ENCODE measurements at regions not wholly inside any gene's neighbourhood (a gene's known extent, or its start where the extent isn't known, plus 50 kb on each side); places are given as distances from the start of the nearest gene placed in this dataset.

DNA sequence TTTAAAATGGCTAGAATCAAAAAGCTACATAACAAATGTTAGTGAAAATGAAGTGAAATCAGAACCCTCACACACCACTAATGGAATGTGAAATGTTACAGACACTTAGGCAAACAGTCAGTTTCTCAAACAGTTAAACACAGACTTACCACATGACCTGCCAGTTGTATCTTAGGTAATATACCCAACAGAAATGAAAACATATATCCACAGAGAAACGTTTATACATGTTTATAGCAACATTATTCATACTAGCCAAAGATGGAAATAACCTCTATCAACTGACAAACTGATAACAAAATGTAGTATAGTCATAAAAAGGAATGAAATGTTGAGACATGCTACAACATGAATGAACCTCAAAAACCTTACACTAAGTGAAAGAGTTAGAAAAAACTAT is 131.5 kb upstream of the TRPC6 start:
- TF ChIP-seq, protein P1, sequence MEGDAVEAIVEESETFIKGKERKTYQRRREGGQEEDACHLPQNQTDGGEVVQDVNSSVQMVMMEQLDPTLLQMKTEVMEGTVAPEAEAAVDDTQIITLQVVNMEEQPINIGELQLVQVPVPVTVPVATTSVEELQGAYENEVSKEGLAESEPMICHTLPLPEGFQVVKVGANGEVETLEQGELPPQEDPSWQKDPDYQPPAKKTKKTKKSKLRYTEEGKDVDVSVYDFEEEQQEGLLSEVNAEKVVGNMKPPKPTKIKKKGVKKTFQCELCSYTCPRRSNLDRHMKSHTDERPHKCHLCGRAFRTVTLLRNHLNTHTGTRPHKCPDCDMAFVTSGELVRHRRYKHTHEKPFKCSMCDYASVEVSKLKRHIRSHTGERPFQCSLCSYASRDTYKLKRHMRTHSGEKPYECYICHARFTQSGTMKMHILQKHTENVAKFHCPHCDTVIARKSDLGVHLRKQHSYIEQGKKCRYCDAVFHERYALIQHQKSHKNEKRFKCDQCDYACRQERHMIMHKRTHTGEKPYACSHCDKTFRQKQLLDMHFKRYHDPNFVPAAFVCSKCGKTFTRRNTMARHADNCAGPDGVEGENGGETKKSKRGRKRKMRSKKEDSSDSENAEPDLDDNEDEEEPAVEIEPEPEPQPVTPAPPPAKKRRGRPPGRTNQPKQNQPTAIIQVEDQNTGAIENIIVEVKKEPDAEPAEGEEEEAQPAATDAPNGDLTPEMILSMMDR (conservative IDR thresholded peaks at IDR 0.05 in 1 of 2, IDR thresholded peaks at IDR 0.05 in 1 of 2; ENCODE audit: extremely low read depth in 1 of 2, insufficient read depth in 1 of 2, low read depth in 1 of 2, low read length in 2 of 2) = no peak
- TF ChIP-seq EZH2 (IDR thresholded peaks at IDR 0.05; ENCODE audit: borderline replicate concordance, low read length) = no peak
